OCI-LY7 (cell line): ENCODE measurements at regions not wholly inside any gene's neighbourhood (a gene's known extent, or its start where the extent isn't known, plus 50 kb on each side); places are given as distances from the start of the nearest gene placed in this dataset.
"Not testable (repeated sequence)": the region's sequence is repeated elsewhere in the genome, so short reads cannot be mapped to it uniquely, and the experiment has no call there.

Experiments
- BruUV-seq: library from RNA; stranded (reverse); fragments of 400-500 nt; replicated peaks from 2 replicates; lab custom pipeline; 2021; lab: Mats Ljungman, UMichigan
- CTCF ChIA-PET: fragments of 300-600 bp; sonication (Branson Sonifier 250); formaldehyde crosslinking; loops from one replicate; lab custom pipeline; 2022; ENCODE audit warnings: antibody characterized with exemption; ENCODE audit not compliant: unreplicated experiment; lab: Charles Lee
- POLR2A ChIA-PET: fragments of 300-600 bp; sonication (Branson Sonifier 250); formaldehyde crosslinking; loops from one replicate; lab custom pipeline; 2022; ENCODE audit warnings: antibody characterized with exemption; lab: Charles Lee
- DNase-seq: peaks from one replicate; pipeline ENCODE4 v3.0.0-alpha.2; 2015; ENCODE audit warnings: low spot score
- H2AFZ ChIP-seq: fragments of 200-600 bp; sonication (generic), shearing (Covaris generic); 2 replicates; pipeline ENCODE4 v1.6.1; 2014; ENCODE audit warnings: mild to moderate bottlenecking, antibody characterized with exemption, low read length, moderate library complexity
- H3K27ac ChIP-seq: fragments of 200-600 bp; sonication (generic); 2 replicates; pipeline ENCODE4 v1.5.1; 2014; ENCODE audit warnings: mixed run types, low read depth, mild to moderate bottlenecking, moderate library complexity, low read length, inconsistent platforms; ENCODE audit not compliant: poor library complexity, severe bottlenecking
- H3K36me3 ChIP-seq: fragments of 200-600 bp; sonication (generic); 2 replicates; pipeline ENCODE4 v1.6.1; 2014; ENCODE audit warnings: mild to moderate bottlenecking, antibody characterized with exemption, low read length, moderate library complexity, mixed read lengths; ENCODE audit not compliant: insufficient read depth
- H3K4me1 ChIP-seq: fragments of 200-600 bp; sonication (generic); 2 replicates; pipeline ENCODE4 v1.5.1; 2014; ENCODE audit warnings: mild to moderate bottlenecking, low read length; ENCODE audit not compliant: insufficient read depth, poor library complexity, severe bottlenecking
- H3K4me2 ChIP-seq: fragments of 200-600 bp; sonication (generic); 2 replicates; pipeline ENCODE4 v1.6.1; 2014; ENCODE audit warnings: mild to moderate bottlenecking, low read length
- H3K4me3 ChIP-seq: fragments of 200-600 bp; sonication (generic); 2 replicates; pipeline ENCODE4 v1.5.1; 2014; ENCODE audit warnings: mild to moderate bottlenecking, low read depth, low read length; ENCODE audit not compliant: poor library complexity, severe bottlenecking
- H3K79me2 ChIP-seq: fragments of 200-600 bp; sonication (generic); 2 replicates; pipeline ENCODE4 v1.6.1; 2016; ENCODE audit warnings: low read depth, mild to moderate bottlenecking, low read length, moderate library complexity, mixed read lengths; ENCODE audit not compliant: insufficient read depth
- H3K9me2 ChIP-seq: fragments of 200-600 bp; sonication (generic); 2 replicates; pipeline ENCODE4 v1.6.1; 2016; ENCODE audit warnings: mild to moderate bottlenecking, low read length, mixed read lengths; ENCODE audit not compliant: insufficient read depth
- H3K9me3 ChIP-seq: fragments of 200-600 bp; sonication (generic); 2 replicates; pipeline ENCODE4 v1.6.1; 2014; ENCODE audit warnings: mild to moderate bottlenecking, mixed run types, low read length, mixed read lengths
- H4K20me1 ChIP-seq: fragments of 200-600 bp; sonication (generic); 2 replicates; pipeline ENCODE4 v1.6.1; 2014; ENCODE audit warnings: mild to moderate bottlenecking, antibody characterized with exemption, low read length, moderate library complexity, mixed read lengths; ENCODE audit not compliant: insufficient read depth
- CTCF ChIP-seq: fragments of 200-600 bp; sonication (generic); conservative IDR thresholded peaks from 2 replicates; pipeline ENCODE4 v1.5.1; 2014; ENCODE audit warnings: mild to moderate bottlenecking, antibody characterized with exemption, low read length, moderate library complexity, mixed read lengths
- EZH2phosphoT487 ChIP-seq: fragments of 200-600 bp; sonication (generic); IDR thresholded peaks from 2 replicates; pipeline ENCODE4 v1.6.1; 2018; ENCODE audit warnings: low read depth, borderline replicate concordance, mild to moderate bottlenecking, mixed run types, antibody characterized with exemption, low read length, moderate library complexity, mixed read lengths
- intact Hi-C: fragments of 100-400 bp; cut with micrococcal nuclease; formaldehyde crosslinking; loops from one replicate; pipeline ENCODE4 v1.10.0; 2022; ENCODE audit not compliant: unreplicated experiment

- intact Hi-C loops, result no loop called here
- no peaks in the 10 kb centered on the region for H3K9me3 ChIP-seq
- no peak for DNase-seq
- no TSS peak for BruUV-seq
- no peaks in the 10 kb centered on the region for H3K36me3 ChIP-seq
- no peaks in the 10 kb centered on the region for H4K20me1 ChIP-seq
- no peaks in the 10 kb centered on the region for H3K79me2 ChIP-seq
- H3K9me2 ChIP-seq, result no peaks in the 10 kb centered on the region
- ChIA-PET POLR2A (no interaction called here), CTCF (no interaction called here)
- H3K4me2 ChIP-seq, result no peak overlapping the region
- H2AFZ ChIP-seq, result no peak overlapping the region
- TF ChIP-seq EZH2phosphoT487 (no peak), CTCF (no peak)
- no peak overlapping the region for H3K4me3 ChIP-seq
- H3K27ac ChIP-seq, result no peak overlapping the region
- H3K4me1 ChIP-seq, result no peaks in the 10 kb centered on the region
These were observed 828.8 kb downstream of the C12orf50 start for GRCh38 chr12:87200289-87200979.

- H2AFZ ChIP-seq, result no peak overlapping the region
- H3K9me3 ChIP-seq, result no peaks in the 10 kb centered on the region
- H3K27ac ChIP-seq, result no peak overlapping the region
- no peak for DNase-seq
- H4K20me1 ChIP-seq, result no peaks in the 10 kb centered on the region
- POLR2A ChIA-PET, result no interaction called here
- BruUV-seq, result no TSS peak
- no peaks in the 10 kb centered on the region for H3K4me1 ChIP-seq
- TF ChIP-seq EZH2phosphoT487 (no peak), CTCF (no peak)
- no peak overlapping the region for H3K4me3 ChIP-seq
- no peak overlapping the region for H3K4me2 ChIP-seq
- intact Hi-C loops, result no loop called here
- no peaks in the 10 kb centered on the region for H3K36me3 ChIP-seq
- H3K79me2 ChIP-seq, result no peaks in the 10 kb centered on the region
- no peaks in the 10 kb centered on the region for H3K9me2 ChIP-seq
- CTCF ChIA-PET, result no interaction called here
These were observed 831.0 kb downstream of the C12orf50 start for GRCh38 chr12:87198181-87198580.

- Histone ChIP-seq H3K4me1 (no peaks in the 10 kb centered on the region), H4K20me1 (no peaks in the 10 kb centered on the region), H3K27ac (no peak overlapping the region), H2AFZ (no peak overlapping the region), H3K4me3 (no peak overlapping the region), H3K79me2 (no peaks in the 10 kb centered on the region), H3K36me3 (no peaks in the 10 kb centered on the region), H3K9me3 (no peaks in the 10 kb centered on the region), H3K4me2 (no peak overlapping the region), H3K9me2 (no peaks in the 10 kb centered on the region)
- ChIA-PET CTCF (no interaction called here), POLR2A (interaction anchor here (0.6 kb wide), 1 partner anchor 47 kb away, joined by 4 read pairs; no protein-coding TSS in a partner anchor)
- no TSS peak for BruUV-seq
- TF ChIP-seq EZH2phosphoT487, result no peak
- TF ChIP-seq CTCF, result no peak
- intact Hi-C loops, result no loop called here
- no peak for DNase-seq
These were observed 832.9 kb downstream of the C12orf50 start for GRCh38 chr12:87196321-87196720.

- H2AFZ ChIP-seq, H3K36me3 ChIP-seq, CTCF ChIA-PET, H3K9me2 ChIP-seq, H4K20me1 ChIP-seq, DNase-seq, H3K4me3 ChIP-seq, H3K9me3 ChIP-seq, H3K4me1 ChIP-seq, H3K79me2 ChIP-seq, H3K27ac ChIP-seq, intact Hi-C loops, POLR2A ChIA-PET, H3K4me2 ChIP-seq, BruUV-seq: not testable (repeated sequence)
These were observed 834.8 kb downstream of the C12orf50 start for GRCh38 chr12:87194389-87194788.
